HuH-7.5 (cell line): ENCODE measurements at regions not wholly inside any gene's neighbourhood (a gene's known extent, or its start where the extent isn't known, plus 50 kb on each side); places are given as distances from the start of the nearest gene placed in this dataset.
"Not testable (repeated sequence)": the region's sequence is repeated elsewhere in the genome, so short reads cannot be mapped to it uniquely, and the experiment has no call there.

Experiments used
- DNase-seq: peaks from one replicate; pipeline ENCODE4 v3.0.0; 2011; ENCODE audit warnings: low spot score

- no peak for DNase-seq
These were observed 198.9 kb downstream of the ETV1 start for GRCh38 chr7:13790611-13791010.

- DNase-seq = no peak
These were observed 197.3 kb downstream of the ETV1 start for GRCh38 chr7:13792208-13792607.

GRCh38 chr7:13793926-13794325 is 195.5 kb downstream of the ETV1 start:
- no peak for DNase-seq

GRCh38 chr7:13794581-13794980 is 194.9 kb downstream of the ETV1 start:
- no peak for DNase-seq

- no peak for DNase-seq
These were observed 191.9 kb downstream of the ETV1 start for GRCh38 chr7:13797545-13797944.

- no peak for DNase-seq
These were observed 188.6 kb downstream of the ETV1 start for GRCh38 chr7:13800694-13801448.

- DNase-seq = no peak
These were observed 187.8 kb downstream of the ETV1 start for GRCh38 chr7:13801669-13802068.

- no peak for DNase-seq
These were observed 186.8 kb downstream of the ETV1 start for GRCh38 chr7:13802651-13803050.

- DNase-seq = no peak
These were observed 186.3 kb downstream of the ETV1 start for GRCh38 chr7:13803134-13803533.

- DNase-seq = not testable (repeated sequence)
These were observed 183.2 kb downstream of the ETV1 start for GRCh38 chr7:13806089-13806867.

- not testable (repeated sequence) for DNase-seq
These were observed 172.2 kb downstream of the ETV1 start for GRCh38 chr7:13817230-13817629.

- no peak for DNase-seq
These were observed 168.2 kb downstream of the ETV1 start for GRCh38 chr7:13821152-13821787.

- no peak for DNase-seq
These were observed 166.8 kb downstream of the ETV1 start for GRCh38 chr7:13822678-13823077.

GRCh38 chr7:13826752-13827151 is 162.7 kb downstream of the ETV1 start:
- no peak for DNase-seq

- DNase-seq = no peak
These were observed 161.8 kb downstream of the ETV1 start for GRCh38 chr7:13827716-13828115.

- no peak for DNase-seq
These were observed 160.2 kb downstream of the ETV1 start for GRCh38 chr7:13829231-13829630.

GRCh38 chr7:13829914-13830900 is 159.3 kb downstream of the ETV1 start:
- DNase-seq = no peak

GRCh38 chr7:13832346-13832745 is 157.1 kb downstream of the ETV1 start:
- DNase-seq = no peak

- no peak for DNase-seq
These were observed 155.1 kb downstream of the ETV1 start for GRCh38 chr7:13834328-13834761.

GRCh38 chr7:13835442-13835841 is 154.0 kb downstream of the ETV1 start:
- DNase-seq = no peak

- no peak for DNase-seq
These were observed 150.4 kb downstream of the ETV1 start for GRCh38 chr7:13839063-13839462.
